ENCODE measurements at regions not wholly inside any gene's neighbourhood (a gene's known extent, or its start where the extent isn't known, plus 50 kb on each side); places are given as distances from the start of the nearest gene placed in this dataset.

DNA sequence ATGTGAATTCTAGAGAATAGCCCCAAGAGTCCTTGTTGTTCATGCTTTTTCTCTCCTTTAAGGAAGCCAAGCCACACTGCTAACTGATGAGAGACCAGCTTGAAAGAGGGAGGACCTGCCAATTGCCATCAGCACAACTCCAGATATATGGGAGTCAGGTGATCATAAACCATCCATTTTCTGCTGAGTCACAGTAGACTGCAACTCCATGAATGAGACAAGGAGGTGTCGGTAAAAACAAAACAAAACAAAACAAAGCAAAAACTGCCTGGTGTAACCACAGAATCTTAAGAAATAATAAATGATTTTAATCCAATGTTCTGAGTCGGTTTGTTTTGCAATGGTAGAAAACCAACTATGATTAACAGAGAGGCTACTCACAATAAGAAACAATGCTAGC lies 837.3 kb downstream of the PCDH7 start:
- TF ChIP-seq, protein P1, sequence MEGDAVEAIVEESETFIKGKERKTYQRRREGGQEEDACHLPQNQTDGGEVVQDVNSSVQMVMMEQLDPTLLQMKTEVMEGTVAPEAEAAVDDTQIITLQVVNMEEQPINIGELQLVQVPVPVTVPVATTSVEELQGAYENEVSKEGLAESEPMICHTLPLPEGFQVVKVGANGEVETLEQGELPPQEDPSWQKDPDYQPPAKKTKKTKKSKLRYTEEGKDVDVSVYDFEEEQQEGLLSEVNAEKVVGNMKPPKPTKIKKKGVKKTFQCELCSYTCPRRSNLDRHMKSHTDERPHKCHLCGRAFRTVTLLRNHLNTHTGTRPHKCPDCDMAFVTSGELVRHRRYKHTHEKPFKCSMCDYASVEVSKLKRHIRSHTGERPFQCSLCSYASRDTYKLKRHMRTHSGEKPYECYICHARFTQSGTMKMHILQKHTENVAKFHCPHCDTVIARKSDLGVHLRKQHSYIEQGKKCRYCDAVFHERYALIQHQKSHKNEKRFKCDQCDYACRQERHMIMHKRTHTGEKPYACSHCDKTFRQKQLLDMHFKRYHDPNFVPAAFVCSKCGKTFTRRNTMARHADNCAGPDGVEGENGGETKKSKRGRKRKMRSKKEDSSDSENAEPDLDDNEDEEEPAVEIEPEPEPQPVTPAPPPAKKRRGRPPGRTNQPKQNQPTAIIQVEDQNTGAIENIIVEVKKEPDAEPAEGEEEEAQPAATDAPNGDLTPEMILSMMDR (IDR thresholded peaks at IDR 0.05; ENCODE audit: unreplicated experiment), result no peak
- no peak overlapping the region for H3K27ac Mint-ChIP-seq (ENCODE audit: unreplicated experiment)
- H3K4me3 Mint-ChIP-seq (ENCODE audit: unreplicated experiment), result no peak overlapping the region
- DNase-seq (ENCODE audit: low spot score), result no peak
- no peaks in the 10 kb centered on the region for H3K4me1 Mint-ChIP-seq (ENCODE audit: unreplicated experiment)
- H3K27me3 Mint-ChIP-seq (ENCODE audit: unreplicated experiment), result no peaks in the 10 kb centered on the region
- no peaks in the 10 kb centered on the region for H3K36me3 Mint-ChIP-seq (ENCODE audit: low read depth, unreplicated experiment)
- no peaks in the 10 kb centered on the region for H3K9me3 Mint-ChIP-seq (ENCODE audit: unreplicated experiment)

DNA sequence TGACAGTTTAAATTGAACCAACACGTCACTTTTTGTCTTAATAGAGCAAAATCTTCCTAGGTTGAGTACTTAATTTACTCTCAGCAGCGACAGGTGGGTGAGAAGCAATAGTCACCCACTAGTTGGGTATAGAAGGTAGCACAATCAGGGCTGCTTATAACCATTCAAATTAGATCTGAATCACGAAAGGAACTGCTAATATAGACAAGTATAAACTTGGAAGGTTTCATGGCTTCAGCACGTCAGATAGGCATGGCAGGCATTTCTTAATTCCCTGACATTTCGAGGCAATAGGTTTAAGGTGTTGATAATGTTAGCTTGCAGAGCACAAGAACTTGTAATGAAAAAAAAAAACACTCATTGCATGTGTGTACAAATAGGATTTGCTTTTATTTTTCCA lies 853.4 kb downstream of the PCDH7 start:
- Mint-ChIP-seq H3K36me3 (ENCODE audit: low read depth, unreplicated experiment) (no peaks in the 10 kb centered on the region), H3K9me3 (ENCODE audit: unreplicated experiment) (no peaks in the 10 kb centered on the region), H3K4me1 (ENCODE audit: unreplicated experiment) (no peaks in the 10 kb centered on the region), H3K27me3 (ENCODE audit: unreplicated experiment) (no peaks in the 10 kb centered on the region), H3K27ac (ENCODE audit: unreplicated experiment) (no peak overlapping the region), H3K4me3 (ENCODE audit: unreplicated experiment) (no peak overlapping the region)
- TF ChIP-seq, protein P1 (IDR thresholded peaks at IDR 0.05; ENCODE audit: unreplicated experiment), result no peak
- no peak for DNase-seq (ENCODE audit: low spot score)

DNA sequence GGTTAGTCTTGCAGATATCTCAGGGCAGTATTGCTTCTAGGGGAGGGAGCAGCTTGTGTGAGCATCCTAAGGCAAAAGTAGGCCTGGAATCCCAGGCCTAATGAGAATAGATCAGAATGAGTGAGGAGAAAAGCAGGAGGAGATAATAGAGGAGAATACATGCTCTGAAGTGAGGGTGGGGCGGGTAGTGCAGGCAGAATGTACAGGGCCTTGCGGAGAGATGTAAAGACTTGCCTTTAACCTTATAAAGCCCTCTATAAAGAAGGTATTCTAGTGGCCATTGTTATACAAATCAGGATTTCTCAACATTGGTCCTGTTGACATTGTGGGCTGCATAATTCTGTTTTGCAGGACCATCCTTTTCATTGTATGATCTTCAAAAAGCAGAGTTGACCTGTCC lies 855.3 kb downstream of the PCDH7 start:
- no peaks in the 10 kb centered on the region for H3K36me3 Mint-ChIP-seq (ENCODE audit: low read depth, unreplicated experiment)
- no peaks in the 10 kb centered on the region for H3K4me1 Mint-ChIP-seq (ENCODE audit: unreplicated experiment)
- H3K27ac Mint-ChIP-seq (ENCODE audit: unreplicated experiment), result no peak overlapping the region
- no peak overlapping the region for H3K4me3 Mint-ChIP-seq (ENCODE audit: unreplicated experiment)
- TF ChIP-seq, protein P1 (IDR thresholded peaks at IDR 0.05; ENCODE audit: unreplicated experiment), result no peak
- no peak for DNase-seq (ENCODE audit: low spot score)
- H3K9me3 Mint-ChIP-seq (ENCODE audit: unreplicated experiment), result no peaks in the 10 kb centered on the region
- H3K27me3 Mint-ChIP-seq (ENCODE audit: unreplicated experiment), result no peaks in the 10 kb centered on the region

DNA sequence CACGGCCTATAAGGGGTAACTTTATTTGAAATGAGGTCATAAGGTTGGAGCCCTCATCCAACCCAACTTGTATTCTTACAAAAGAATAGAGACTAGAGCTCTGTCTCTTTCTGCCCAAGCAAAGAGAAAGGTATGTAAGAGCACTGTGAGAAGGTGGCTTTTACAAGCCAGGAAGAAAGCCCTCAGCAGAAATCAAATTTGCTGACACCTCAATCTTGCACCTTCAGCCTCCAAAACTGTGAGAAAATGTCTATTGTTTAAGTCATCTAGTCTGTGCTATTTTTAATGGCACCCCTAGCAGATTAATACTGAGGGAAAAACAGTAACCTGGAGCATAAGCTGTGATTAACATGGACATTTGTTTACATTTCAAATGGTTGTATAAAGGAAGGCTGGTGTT lies 860.7 kb downstream of the PCDH7 start:
- TF ChIP-seq, protein P1 (IDR thresholded peaks at IDR 0.05; ENCODE audit: unreplicated experiment), result no peak
- no peak overlapping the region for H3K4me3 Mint-ChIP-seq (ENCODE audit: unreplicated experiment)
- no peaks in the 10 kb centered on the region for H3K36me3 Mint-ChIP-seq (ENCODE audit: low read depth, unreplicated experiment)
- no peak for DNase-seq (ENCODE audit: low spot score)
- H3K4me1 Mint-ChIP-seq (ENCODE audit: unreplicated experiment), result no peaks in the 10 kb centered on the region
- no peaks in the 10 kb centered on the region for H3K27me3 Mint-ChIP-seq (ENCODE audit: unreplicated experiment)
- no peaks in the 10 kb centered on the region for H3K9me3 Mint-ChIP-seq (ENCODE audit: unreplicated experiment)
- H3K27ac Mint-ChIP-seq (ENCODE audit: unreplicated experiment), result no peak overlapping the region

DNA sequence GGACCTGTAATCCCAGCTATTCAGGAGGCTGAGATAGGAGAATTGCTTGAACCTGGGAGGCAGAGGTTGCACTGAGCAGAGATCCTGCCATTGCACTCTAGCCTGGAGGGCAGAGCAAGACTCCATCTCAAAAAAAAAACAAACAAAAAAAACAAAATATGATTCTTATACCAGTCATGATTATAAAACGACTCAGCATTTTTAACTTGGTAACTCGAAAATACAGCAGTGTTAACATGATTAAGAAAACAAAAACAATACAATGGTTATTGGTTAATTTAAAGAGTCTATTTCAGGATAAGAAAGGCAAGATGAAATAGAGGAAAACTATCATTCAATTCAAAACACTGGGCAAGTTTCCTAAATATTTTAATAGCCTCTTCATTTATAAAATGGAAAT lies 865.3 kb downstream of the PCDH7 start:
- TF ChIP-seq, protein P1 (IDR thresholded peaks at IDR 0.05; ENCODE audit: unreplicated experiment), result no peak
- no peak for DNase-seq (ENCODE audit: low spot score)
- Mint-ChIP-seq H3K4me1 (ENCODE audit: unreplicated experiment) (no peaks in the 10 kb centered on the region), H3K36me3 (ENCODE audit: low read depth, unreplicated experiment) (no peaks in the 10 kb centered on the region), H3K27ac (ENCODE audit: unreplicated experiment) (no peak overlapping the region), H3K9me3 (ENCODE audit: unreplicated experiment) (no peaks in the 10 kb centered on the region), H3K27me3 (ENCODE audit: unreplicated experiment) (no peaks in the 10 kb centered on the region), H3K4me3 (ENCODE audit: unreplicated experiment) (no peak overlapping the region)

All from endothelial cell (in vitro differentiated cells).